IMR-90 (cell line): ENCODE measurements at regions not wholly inside any gene's neighbourhood (a gene's known extent, or its start where the extent isn't known, plus 50 kb on each side); places are given as distances from the start of the nearest gene placed in this dataset.

Experiments
- ATAC-seq: fragments of 200-7000 bp; cut with Tn5 transposase; 2 replicates; pipeline ENCODE4 v1.9.1; 2020; ENCODE audit warnings: low read depth, mild to moderate bottlenecking, moderate library complexity
- BruUV-seq: library from RNA; stranded (reverse); fragments of 400-500 nt; replicated peaks from 2 replicates; lab custom pipeline; 2021; lab: Mats Ljungman, UMichigan
- CTCF ChIA-PET: fragments of 300-600 bp; formaldehyde crosslinking; extraction: SDS; loops from one replicate; lab custom pipeline; 2021; ENCODE audit warnings: antibody characterized with exemption; lab: Yijun Ruan, JAX
- POLR2A ChIA-PET: fragments of 300-600 bp; sonication (Branson Sonifier 250); formaldehyde crosslinking; loops from one replicate; lab custom pipeline; 2022; ENCODE audit warnings: antibody characterized with exemption; ENCODE audit not compliant: unreplicated experiment; lab: Charles Lee
- DNase-seq: peaks from one replicate; pipeline ENCODE4 v3.0.0; 2013
- H2AFZ ChIP-seq: replicated peaks from 2 replicates; pipeline ENCODE3; 2013; ENCODE audit warnings: low read length, mild to moderate bottlenecking; ENCODE audit not compliant: poor library complexity
- H2AK5ac ChIP-seq: 2 replicates; pipeline ENCODE4 v1.6.1; 2013; ENCODE audit warnings: low read depth, low read length, inconsistent platforms
- H2AK9ac ChIP-seq: replicated peaks from 2 replicates; pipeline ENCODE3; 2013; ENCODE audit warnings: mild to moderate bottlenecking, low read depth, low read length, moderate library complexity; ENCODE audit not compliant: poor library complexity
- H2BK120ac ChIP-seq: 2 replicates; pipeline ENCODE4 v1.6.1; 2013; ENCODE audit warnings: low read depth, low read length, inconsistent platforms
- H2BK15ac ChIP-seq: 3 replicates; pipeline ENCODE4 v1.6.1; 2013; ENCODE audit warnings: low read depth, low read length, inconsistent platforms
- H2BK20ac ChIP-seq: 2 replicates; pipeline ENCODE4 v1.6.1; 2013; ENCODE audit warnings: low read depth, mild to moderate bottlenecking, inconsistent platforms, low read length, moderate library complexity
- H2BK5ac ChIP-seq: 2 replicates; pipeline ENCODE4 v1.6.1; 2013; ENCODE audit warnings: mild to moderate bottlenecking, low read depth, low read length, inconsistent platforms; ENCODE audit not compliant: poor library complexity, severe bottlenecking
- H3K14ac ChIP-seq: replicated peaks from 2 replicates; pipeline ENCODE4 v1.6.1; 2013; ENCODE audit warnings: low read depth, low read length, inconsistent platforms
- H3K18ac ChIP-seq: 2 replicates; pipeline ENCODE4 v1.6.1; 2013; ENCODE audit warnings: low read depth, low read length, control low read depth
- H3K23ac ChIP-seq: 2 replicates; pipeline ENCODE4 v1.6.1; 2013; ENCODE audit warnings: low read depth, low read length, inconsistent platforms
- H3K27ac ChIP-seq: 2 replicates; pipeline ENCODE4 v1.5.1; 2013; ENCODE audit warnings: mild to moderate bottlenecking, control low read depth, low read length; ENCODE audit not compliant: insufficient read depth
- H3K27me3 ChIP-seq: 2 replicates; pipeline ENCODE4 v1.6.1; 2013; ENCODE audit warnings: low read length; ENCODE audit not compliant: control insufficient read depth, insufficient read depth
- H3K36me3 ChIP-seq: 2 replicates; pipeline ENCODE4 v1.6.1; 2013; ENCODE audit warnings: low read length, mixed read lengths; ENCODE audit not compliant: control insufficient read depth, insufficient read depth
- H3K4ac ChIP-seq: 2 replicates; pipeline ENCODE4 v1.6.1; 2013; ENCODE audit warnings: low read depth, low read length, inconsistent platforms
- H3K4me1 ChIP-seq: 2 replicates; pipeline ENCODE4 v1.6.1; 2013; ENCODE audit warnings: low read length, mixed read lengths; ENCODE audit not compliant: control insufficient read depth, insufficient read depth
- H3K4me2 ChIP-seq: 2 replicates; pipeline ENCODE4 v1.6.1; 2013; ENCODE audit warnings: low read depth, mild to moderate bottlenecking, control low read depth, low read length, moderate library complexity
- H3K4me3 ChIP-seq: 2 replicates; pipeline ENCODE4 v1.5.1; 2013; ENCODE audit warnings: low read depth, mild to moderate bottlenecking, control low read depth, low read length, moderate library complexity; ENCODE audit not compliant: insufficient read depth
- H3K56ac ChIP-seq: 2 replicates; pipeline ENCODE4 v1.6.1; 2013; ENCODE audit warnings: low read length, inconsistent platforms; ENCODE audit not compliant: insufficient read depth; ENCODE audit errors: extremely low read depth
- H3K79me1 ChIP-seq, 2 experiments: 2 replicates each; pipeline ENCODE4 v1.6.1; 2013; ENCODE audit warnings: low read length in 2 of 2, inconsistent platforms in 1 of 2, low read depth in 1 of 2
- H3K9ac ChIP-seq: 2 replicates; pipeline ENCODE4 v1.6.1; 2013; ENCODE audit warnings: low read depth, low read length, control low read depth
- H3K9me1 ChIP-seq: 2 replicates; pipeline ENCODE4 v1.6.1; 2013; ENCODE audit warnings: low read length, inconsistent platforms; ENCODE audit not compliant: insufficient read depth
- H3K9me3 ChIP-seq: 2 replicates; pipeline ENCODE4 v1.6.1; 2013; ENCODE audit warnings: low read length; ENCODE audit not compliant: control insufficient read depth, insufficient read depth
- H4K20me1 ChIP-seq: 2 replicates; pipeline ENCODE4 v1.6.1; 2013; ENCODE audit warnings: low read length, inconsistent platforms; ENCODE audit not compliant: insufficient read depth
- H4K5ac ChIP-seq: 2 replicates; pipeline ENCODE4 v1.6.1; 2013; ENCODE audit warnings: mild to moderate bottlenecking, low read depth, low read length, control low read depth
- H4K8ac ChIP-seq, 2 experiments: 2 replicates each; pipeline ENCODE4 v1.6.1; 2013; ENCODE audit warnings: low read depth in 2 of 2, low read length in 2 of 2, control low read depth in 1 of 2, inconsistent platforms in 1 of 2
- H4K91ac ChIP-seq: 2 replicates; pipeline ENCODE4 v1.6.1; 2013; ENCODE audit warnings: low read depth, low read length, inconsistent platforms; ENCODE audit not compliant: insufficient read depth
- BHLHE40 ChIP-seq: fragments of 150-350 bp; IDR thresholded peaks from 2 replicates; pipeline ENCODE4 v1.6.1; 2016; ENCODE audit warnings: mild to moderate bottlenecking, low read depth, low read length
- FOS ChIP-seq: fragments of 150-350 bp; IDR thresholded peaks from 2 replicates; pipeline ENCODE4 v1.6.1; 2016; ENCODE audit warnings: low read depth, low read length
- MAZ ChIP-seq: IDR thresholded peaks from 2 replicates; pipeline ENCODE4 v1.6.1; 2012; ENCODE audit warnings: low read depth, mild to moderate bottlenecking, low read length, improper control_type of control experiment, moderate library complexity, borderline replicate concordance
- POLR2A ChIP-seq: IDR thresholded peaks from 2 replicates; pipeline ENCODE4 v1.6.1; 2012; ENCODE audit warnings: mild to moderate bottlenecking, low read depth, low read length
- RAD21 ChIP-seq: IDR thresholded peaks from 2 replicates; pipeline ENCODE4 v1.6.1; 2012; ENCODE audit warnings: low read length, improper control_type of control experiment
- RCOR1 ChIP-seq: IDR thresholded peaks from 2 replicates; pipeline ENCODE4 v1.6.1; 2012; ENCODE audit warnings: mild to moderate bottlenecking, low read length, improper control_type of control experiment; ENCODE audit not compliant: insufficient replicate concordance
- WGBS, 2 experiments: methylation state at CpG; one replicate each; pipeline versions ENCODE4 v1.1.5 to v1.1.7; 2013; ENCODE audit warnings: missing lambda C conversion rate in 2 of 2; ENCODE audit not compliant: insufficient read length in 1 of 2; ENCODE audit errors: extremely low coverage in 2 of 2; 5-methylcytosine and 5-hydroxymethylcytosine counted together
- dilution Hi-C: fragments of 300-500 bp; cut with HindIII; formaldehyde crosslinking; loops from one replicate; pipeline ENCODE4 v1.14.3; 2018; ENCODE audit warnings: low sequenced_read_pairs; ENCODE audit not compliant: unreplicated experiment
- in situ Hi-C: fragments of 300-500 bp; cut with MboI; formaldehyde crosslinking; loops from 3 replicates; pipeline ENCODE4 v1.14.3; 2019; ENCODE audit warnings: low sequenced_read_pairs, inconsistent platforms, mixed read lengths
- intact Hi-C: fragments of 100-400 bp; cut with micrococcal nuclease; formaldehyde crosslinking; loops from 2 replicates; pipeline ENCODE4 v1.10.0; 2022
- TF ChIP-seq, protein P1 (sequence below): fragments of 150-350 bp; IDR thresholded peaks from 2 replicates; pipeline ENCODE4 v1.6.1; 2017; ENCODE audit warnings: mild to moderate bottlenecking, antibody characterized with exemption, low read length, low read depth
- TF ChIP-seq, protein P2 (sequence below): fragments of 150-350 bp; IDR thresholded peaks from 2 replicates; pipeline ENCODE4 v1.6.1; 2016; ENCODE audit warnings: low read depth, mild to moderate bottlenecking, low read length, moderate library complexity, borderline replicate concordance

DNA sequence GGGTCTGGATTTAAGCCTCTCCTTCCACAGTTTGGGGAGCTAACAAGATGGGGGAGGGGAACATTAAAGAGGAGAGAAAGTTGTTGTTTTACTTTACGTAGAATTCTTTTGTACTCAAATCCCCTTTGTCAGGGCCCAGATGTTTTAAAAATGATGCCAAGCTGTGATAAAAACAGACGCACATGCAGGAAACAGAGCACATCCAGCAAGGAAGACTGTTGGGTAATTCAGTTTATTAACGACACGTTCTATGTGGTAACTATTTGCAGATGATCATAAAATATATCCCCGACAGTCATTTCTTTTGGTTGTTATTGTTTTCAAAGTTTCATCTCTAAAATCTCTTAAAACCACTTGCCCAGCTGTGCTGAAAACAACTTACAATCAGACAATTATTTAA, 307.0 kb upstream of the PRDM1 start:
- dilution Hi-C loops: no loop called here
- WGBS, 2 experiments: 67% methylated on average over 1 of the region's 5 CpGs; no CpG with 5 or more reads in 1 of the 2 experiments

More for the DNA sequence above, 307.0 kb upstream of the PRDM1 start:
- Histone ChIP-seq H4K91ac (no peak overlapping the region), H3K27me3 (no peaks in the 10 kb centered on the region), H3K27ac (no peak overlapping the region), H4K8ac (no peak overlapping the region), H3K79me1 (no peaks in the 10 kb centered on the region), H3K36me3 (no peaks in the 10 kb centered on the region), H2BK20ac (no peak overlapping the region), H3K4ac (no peak overlapping the region), H3K56ac (no peak overlapping the region), H3K9me1 (no peaks in the 10 kb centered on the region), H2BK5ac (no peak overlapping the region), H2AK9ac (no peak overlapping the region), H3K9me3 (peaks cover 3% of the 10 kb centered on the region; the same call in 1 of the 2 replicates), H4K5ac (no peak overlapping the region), H3K14ac (no peak overlapping the region), H3K9ac (no peak overlapping the region), H3K4me1 (no peaks in the 10 kb centered on the region; the same call in 1 of the 2 replicates), H2AFZ (no peak overlapping the region), H2AK5ac (no peak overlapping the region), H2BK120ac (no peak overlapping the region), H4K20me1 (no peaks in the 10 kb centered on the region), H3K23ac (no peak overlapping the region), H3K18ac (no peak overlapping the region; the same call in 1 of the 2 replicates), H2BK15ac (no peak overlapping the region), H3K4me3 (no peak overlapping the region), H3K4me2 (no peak overlapping the region)
- ChIA-PET POLR2A (no interaction called here), CTCF (no interaction called here)
- no TSS peak for BruUV-seq
- in situ Hi-C loops (no loop called here), intact Hi-C loops (no loop called here)
- TF ChIP-seq, protein P1, sequence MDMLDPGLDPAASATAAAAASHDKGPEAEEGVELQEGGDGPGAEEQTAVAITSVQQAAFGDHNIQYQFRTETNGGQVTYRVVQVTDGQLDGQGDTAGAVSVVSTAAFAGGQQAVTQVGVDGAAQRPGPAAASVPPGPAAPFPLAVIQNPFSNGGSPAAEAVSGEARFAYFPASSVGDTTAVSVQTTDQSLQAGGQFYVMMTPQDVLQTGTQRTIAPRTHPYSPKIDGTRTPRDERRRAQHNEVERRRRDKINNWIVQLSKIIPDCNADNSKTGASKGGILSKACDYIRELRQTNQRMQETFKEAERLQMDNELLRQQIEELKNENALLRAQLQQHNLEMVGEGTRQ: no peak
- TF ChIP-seq MAZ (no peak), RAD21 (no peak), POLR2A (no peak), RCOR1 (no peak), FOS (no peak), BHLHE40 (no peak)
- TF ChIP-seq, protein P2, sequence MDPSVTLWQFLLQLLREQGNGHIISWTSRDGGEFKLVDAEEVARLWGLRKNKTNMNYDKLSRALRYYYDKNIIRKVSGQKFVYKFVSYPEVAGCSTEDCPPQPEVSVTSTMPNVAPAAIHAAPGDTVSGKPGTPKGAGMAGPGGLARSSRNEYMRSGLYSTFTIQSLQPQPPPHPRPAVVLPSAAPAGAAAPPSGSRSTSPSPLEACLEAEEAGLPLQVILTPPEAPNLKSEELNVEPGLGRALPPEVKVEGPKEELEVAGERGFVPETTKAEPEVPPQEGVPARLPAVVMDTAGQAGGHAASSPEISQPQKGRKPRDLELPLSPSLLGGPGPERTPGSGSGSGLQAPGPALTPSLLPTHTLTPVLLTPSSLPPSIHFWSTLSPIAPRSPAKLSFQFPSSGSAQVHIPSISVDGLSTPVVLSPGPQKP: no peak
- DNase-seq (no peak), ATAC-seq (no peak)
